ENCODE measurements at regions not wholly inside any gene's neighbourhood (a gene's known extent, or its start where the extent isn't known, plus 50 kb on each side); places are given as distances from the start of the nearest gene placed in this dataset.
"Not testable (repeated sequence)": the region's sequence is repeated elsewhere in the genome, so short reads cannot be mapped to it uniquely, and the experiment has no call there.

GRCh38 chr9:40986332-40986731 lies 142.1 kb downstream of the FOXD4L6 start:
- not testable (repeated sequence) for TF ChIP-seq CTCF (IDR thresholded peaks at IDR 0.05; ENCODE audit: insufficient read depth, low read length); POLR2AphosphoS5 (IDR thresholded peaks at IDR 0.05; ENCODE audit: low read depth); REST (IDR thresholded peaks at IDR 0.05; ENCODE audit: insufficient replicate concordance, low read depth); SPI1 (IDR thresholded peaks at IDR 0.05; ENCODE audit: borderline replicate concordance, low read depth)
